ENCODE measurements at regions not wholly inside any gene's neighbourhood (a gene's known extent, or its start where the extent isn't known, plus 50 kb on each side); places are given as distances from the start of the nearest gene placed in this dataset.

GRCh38 chr17:55572139-55572538 lies 60.9 kb upstream of the SMIM36 start:
- TF ChIP-seq CTCF (conservative IDR thresholded peaks at IDR 0.05) = no peak
- no peak for TF ChIP-seq EZH2 (IDR thresholded peaks at IDR 0.05; ENCODE audit: low read depth)
